HEK293T (cell line): ENCODE measurements at regions not wholly inside any gene's neighbourhood (a gene's known extent, or its start where the extent isn't known, plus 50 kb on each side); places are given as distances from the start of the nearest gene placed in this dataset.

Experiments used
- ARNT ChIP-seq: fragments of 450-650 bp; IDR thresholded peaks from 2 replicates; pipeline ENCODE4 v1.6.1; 2017; ENCODE audit warnings: mild to moderate bottlenecking
- CTBP1 ChIP-seq: fragments of 450-650 bp; IDR thresholded peaks from 2 replicates; pipeline ENCODE4 v1.6.1; 2016; ENCODE audit warnings: borderline replicate concordance
- ELF4 ChIP-seq: fragments of 450-650 bp; IDR thresholded peaks from 2 replicates; pipeline ENCODE4 v1.6.1; 2017; ENCODE audit warnings: antibody characterized with exemption
- FOXA1 ChIP-seq: fragments of 450-650 bp; IDR thresholded peaks from 2 replicates; pipeline ENCODE4 v1.6.1; 2016; ENCODE audit warnings: mild to moderate bottlenecking
- FOXM1 ChIP-seq: fragments of 450-650 bp; IDR thresholded peaks from 2 replicates; pipeline ENCODE4 v1.6.1; 2017; ENCODE audit warnings: mild to moderate bottlenecking, borderline replicate concordance
- HDGF ChIP-seq: fragments of 450-650 bp; IDR thresholded peaks from 2 replicates; pipeline ENCODE4 v1.6.1; 2017; ENCODE audit warnings: antibody characterized with exemption, borderline replicate concordance
- L3MBTL2 ChIP-seq: fragments of 450-650 bp; conservative IDR thresholded peaks from 2 replicates; pipeline ENCODE4 v1.6.1; 2016; ENCODE audit warnings: mild to moderate bottlenecking
- SP1 ChIP-seq: fragments of 450-650 bp; IDR thresholded peaks from 2 replicates; pipeline ENCODE4 v1.6.1; 2017
- SUZ12 ChIP-seq: fragments of 450-650 bp; IDR thresholded peaks from 2 replicates; pipeline ENCODE4 v1.6.1; 2016; ENCODE audit warnings: mild to moderate bottlenecking
- TF ChIP-seq, protein P1 (sequence below): fragments of 450-650 bp; IDR thresholded peaks from 2 replicates; pipeline ENCODE4 v1.6.1; 2016

DNA sequence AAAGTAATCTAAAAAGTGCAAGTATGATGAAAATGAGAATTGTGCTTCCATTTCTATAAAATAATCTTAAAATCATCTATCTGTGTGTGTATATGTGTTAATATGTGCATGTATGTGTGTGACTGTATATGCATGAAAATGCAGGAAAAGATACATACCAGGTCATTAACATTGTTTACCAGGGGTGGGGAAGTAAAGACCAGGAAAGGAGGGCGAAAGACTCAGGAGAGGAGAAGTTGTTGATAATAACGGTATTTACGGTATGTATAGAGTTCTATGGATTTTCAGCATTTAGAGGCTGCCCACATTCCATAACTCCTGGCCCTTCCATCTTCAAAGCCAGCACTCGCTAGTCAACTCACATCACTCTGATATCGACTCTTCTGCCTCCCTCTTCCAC lies 111.0 kb upstream of the SPDL1 start:
- TF ChIP-seq CTBP1 (no peak), FOXA1 (no peak), L3MBTL2 (no peak), ARNT (no peak), HDGF (no peak), SUZ12 (no peak), FOXM1 (no peak), ELF4 (no peak), SP1 (no peak)
- TF ChIP-seq, protein P1, sequence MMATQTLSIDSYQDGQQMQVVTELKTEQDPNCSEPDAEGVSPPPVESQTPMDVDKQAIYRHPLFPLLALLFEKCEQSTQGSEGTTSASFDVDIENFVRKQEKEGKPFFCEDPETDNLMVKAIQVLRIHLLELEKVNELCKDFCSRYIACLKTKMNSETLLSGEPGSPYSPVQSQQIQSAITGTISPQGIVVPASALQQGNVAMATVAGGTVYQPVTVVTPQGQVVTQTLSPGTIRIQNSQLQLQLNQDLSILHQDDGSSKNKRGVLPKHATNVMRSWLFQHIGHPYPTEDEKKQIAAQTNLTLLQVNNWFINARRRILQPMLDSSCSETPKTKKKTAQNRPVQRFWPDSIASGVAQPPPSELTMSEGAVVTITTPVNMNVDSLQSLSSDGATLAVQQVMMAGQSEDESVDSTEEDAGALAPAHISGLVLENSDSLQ, result no peak
